ENCODE measurements at regions not wholly inside any gene's neighbourhood (a gene's known extent, or its start where the extent isn't known, plus 50 kb on each side); places are given as distances from the start of the nearest gene placed in this dataset.

DNA sequence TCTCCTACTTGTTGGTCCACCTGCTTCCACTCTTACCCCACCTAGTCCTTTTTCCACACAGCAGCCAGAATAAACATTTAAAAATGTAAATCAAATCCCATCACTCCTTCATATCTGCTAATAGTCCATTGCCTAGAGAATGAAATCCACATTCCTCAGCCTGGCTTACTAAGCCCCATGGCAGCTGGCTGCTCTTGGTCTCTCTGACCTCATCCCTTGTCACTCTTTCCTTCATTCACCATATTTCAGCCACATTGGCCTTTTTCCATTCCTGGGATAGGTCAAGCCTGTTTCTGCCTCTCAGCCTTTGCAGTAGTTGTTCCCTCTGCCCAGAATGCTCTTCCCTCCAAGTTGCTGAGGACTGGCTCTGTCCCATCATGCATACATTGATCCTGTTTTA is 512.8 kb downstream of the INSC start:
- TF ChIP-seq, protein P1, sequence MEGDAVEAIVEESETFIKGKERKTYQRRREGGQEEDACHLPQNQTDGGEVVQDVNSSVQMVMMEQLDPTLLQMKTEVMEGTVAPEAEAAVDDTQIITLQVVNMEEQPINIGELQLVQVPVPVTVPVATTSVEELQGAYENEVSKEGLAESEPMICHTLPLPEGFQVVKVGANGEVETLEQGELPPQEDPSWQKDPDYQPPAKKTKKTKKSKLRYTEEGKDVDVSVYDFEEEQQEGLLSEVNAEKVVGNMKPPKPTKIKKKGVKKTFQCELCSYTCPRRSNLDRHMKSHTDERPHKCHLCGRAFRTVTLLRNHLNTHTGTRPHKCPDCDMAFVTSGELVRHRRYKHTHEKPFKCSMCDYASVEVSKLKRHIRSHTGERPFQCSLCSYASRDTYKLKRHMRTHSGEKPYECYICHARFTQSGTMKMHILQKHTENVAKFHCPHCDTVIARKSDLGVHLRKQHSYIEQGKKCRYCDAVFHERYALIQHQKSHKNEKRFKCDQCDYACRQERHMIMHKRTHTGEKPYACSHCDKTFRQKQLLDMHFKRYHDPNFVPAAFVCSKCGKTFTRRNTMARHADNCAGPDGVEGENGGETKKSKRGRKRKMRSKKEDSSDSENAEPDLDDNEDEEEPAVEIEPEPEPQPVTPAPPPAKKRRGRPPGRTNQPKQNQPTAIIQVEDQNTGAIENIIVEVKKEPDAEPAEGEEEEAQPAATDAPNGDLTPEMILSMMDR (conservative IDR thresholded peaks at IDR 0.05; ENCODE audit: low read length): no peak
- no peak for TF ChIP-seq EZH2phosphoT487 (IDR thresholded peaks at IDR 0.05; ENCODE audit: borderline replicate concordance)
